GM18507 (cell line): ENCODE measurements at regions not wholly inside any gene's neighbourhood (a gene's known extent, or its start where the extent isn't known, plus 50 kb on each side); places are given as distances from the start of the nearest gene placed in this dataset.

Experiments used
- DNase-seq: peaks from one replicate; pipeline ENCODE4 v3.0.0; 2011; ENCODE audit warnings: low read depth; ENCODE audit not compliant: insufficient read length; ENCODE audit errors: extremely low spot score
- FAIRE-seq: peaks from 2 replicates; lab custom pipeline; 2011; peaks lifted over from hg19 to GRCh38; lab: Jason Lieb, UNC

GRCh38 chr1:218666263-218666662 is 321.1 kb downstream of the TGFB2 start:
- no peak for DNase-seq
- FAIRE-seq: no peak

GRCh38 chr1:218667781-218668516 is 322.8 kb downstream of the TGFB2 start:
- no peak for FAIRE-seq
- no peak for DNase-seq

GRCh38 chr1:218669431-218669830 is 324.3 kb downstream of the TGFB2 start:
- DNase-seq: no peak
- no peak for FAIRE-seq

- DNase-seq (no peak), FAIRE-seq (no peak)
Measured at GRCh38 chr1:218670875-218671274, 325.7 kb downstream of the TGFB2 start.

GRCh38 chr1:218671573-218671972 is 326.4 kb downstream of the TGFB2 start:
- DNase-seq (no peak), FAIRE-seq (no peak)

- FAIRE-seq (no peak), DNase-seq (no peak)
Measured at GRCh38 chr1:218673170-218673569, 328.0 kb downstream of the TGFB2 start.

GRCh38 chr1:218674280-218674773 is 329.2 kb downstream of the TGFB2 start:
- no peak for FAIRE-seq
- no peak for DNase-seq

GRCh38 chr1:218677026-218677425 is 331.9 kb downstream of the TGFB2 start:
- FAIRE-seq (no peak), DNase-seq (no peak)

GRCh38 chr1:218679391-218679790 is 334.3 kb downstream of the TGFB2 start:
- FAIRE-seq: no peak
- DNase-seq: no peak

GRCh38 chr1:218679988-218680748 is 335.0 kb downstream of the TGFB2 start:
- no peak for FAIRE-seq
- DNase-seq: no peak

- FAIRE-seq (no peak), DNase-seq (no peak)
Measured at GRCh38 chr1:218683242-218683641, 338.1 kb downstream of the TGFB2 start.

GRCh38 chr1:218686258-218686657 is 341.1 kb downstream of the TGFB2 start:
- no peak for DNase-seq
- no peak for FAIRE-seq

- FAIRE-seq: no peak
Measured at GRCh38 chr1:218686761-218687160, 341.6 kb downstream of the TGFB2 start.

GRCh38 chr1:218692808-218693207 is 347.7 kb downstream of the TGFB2 start:
- DNase-seq (no peak), FAIRE-seq (no peak)

More at GRCh38 chr1:218686761-218687160, 341.6 kb downstream of the TGFB2 start:
- DNase-seq: no peak

GRCh38 chr1:218693599-218693998 is 348.5 kb downstream of the TGFB2 start:
- FAIRE-seq: no peak
- no peak for DNase-seq

GRCh38 chr1:218694085-218694484 is 348.9 kb downstream of the TGFB2 start:
- FAIRE-seq: no peak
- no peak for DNase-seq

GRCh38 chr1:218694636-218695035 is 349.5 kb downstream of the TGFB2 start:
- no peak for FAIRE-seq

GRCh38 chr1:218695525-218695924 is 350.4 kb downstream of the TGFB2 start:
- FAIRE-seq (no peak), DNase-seq (no peak)

More at GRCh38 chr1:218694636-218695035, 349.5 kb downstream of the TGFB2 start:
- DNase-seq: no peak

- FAIRE-seq (no peak), DNase-seq (no peak)
Measured at GRCh38 chr1:218698141-218698540, 353.0 kb downstream of the TGFB2 start.

GRCh38 chr1:218699421-218699820 is 354.3 kb downstream of the TGFB2 start:
- FAIRE-seq: no peak
- no peak for DNase-seq

- DNase-seq: no peak
- no peak for FAIRE-seq
Measured at GRCh38 chr1:218699865-218700264, 354.7 kb downstream of the TGFB2 start.
